Cardiac muscle cell (in vitro differentiated cells and primary cell): ENCODE measurements at regions not wholly inside any gene's neighbourhood (a gene's known extent, or its start where the extent isn't known, plus 50 kb on each side); places are given as distances from the start of the nearest gene placed in this dataset.

Experiments used
- DNase-seq, 2 donors: peaks; one replicate each; pipeline versions ENCODE4 v3.0.0 to v3.0.0-alpha.2; 2010 to 2017; ENCODE audit warnings: low read depth in 1 of 2, low spot score in 1 of 2
- H3K27ac ChIP-seq: fragments of 200-600 bp; sonication (generic); 2 replicates; pipeline ENCODE4 v1.5.1; 2016
- H3K27me3 ChIP-seq: fragments of 200-600 bp; sonication (generic); 2 replicates; pipeline ENCODE4 v1.6.0; 2016; ENCODE audit warnings: control low read depth
- H3K36me3 ChIP-seq: fragments of 200-600 bp; sonication (generic); 2 replicates; pipeline ENCODE4 v1.5.1; 2016; ENCODE audit warnings: control low read depth
- H3K4me1 ChIP-seq: fragments of 200-600 bp; sonication (generic); 2 replicates; pipeline ENCODE4 v1.8.1; 2017; ENCODE audit warnings: low read depth, mild to moderate bottlenecking, mixed run types
- H3K4me3 ChIP-seq: fragments of 200-600 bp; sonication (generic); 2 replicates; pipeline ENCODE4 v1.5.1; 2016; ENCODE audit warnings: mild to moderate bottlenecking
- H3K9me3 ChIP-seq: fragments of 200-600 bp; sonication (generic); 2 replicates; pipeline ENCODE4 v1.5.1; 2017; ENCODE audit warnings: low read depth, mild to moderate bottlenecking, control low read depth
- TF ChIP-seq, protein P1 (sequence below): IDR thresholded peaks from 2 replicates; pipeline ENCODE4 v1.5.1; 2012; ENCODE audit warnings: low read depth, mild to moderate bottlenecking, low read length

- no peak for DNase-seq
- H3K4me1 ChIP-seq = no peaks in the 10 kb centered on the region
- no peak overlapping the region for H3K4me3 ChIP-seq
- TF ChIP-seq, protein P1, sequence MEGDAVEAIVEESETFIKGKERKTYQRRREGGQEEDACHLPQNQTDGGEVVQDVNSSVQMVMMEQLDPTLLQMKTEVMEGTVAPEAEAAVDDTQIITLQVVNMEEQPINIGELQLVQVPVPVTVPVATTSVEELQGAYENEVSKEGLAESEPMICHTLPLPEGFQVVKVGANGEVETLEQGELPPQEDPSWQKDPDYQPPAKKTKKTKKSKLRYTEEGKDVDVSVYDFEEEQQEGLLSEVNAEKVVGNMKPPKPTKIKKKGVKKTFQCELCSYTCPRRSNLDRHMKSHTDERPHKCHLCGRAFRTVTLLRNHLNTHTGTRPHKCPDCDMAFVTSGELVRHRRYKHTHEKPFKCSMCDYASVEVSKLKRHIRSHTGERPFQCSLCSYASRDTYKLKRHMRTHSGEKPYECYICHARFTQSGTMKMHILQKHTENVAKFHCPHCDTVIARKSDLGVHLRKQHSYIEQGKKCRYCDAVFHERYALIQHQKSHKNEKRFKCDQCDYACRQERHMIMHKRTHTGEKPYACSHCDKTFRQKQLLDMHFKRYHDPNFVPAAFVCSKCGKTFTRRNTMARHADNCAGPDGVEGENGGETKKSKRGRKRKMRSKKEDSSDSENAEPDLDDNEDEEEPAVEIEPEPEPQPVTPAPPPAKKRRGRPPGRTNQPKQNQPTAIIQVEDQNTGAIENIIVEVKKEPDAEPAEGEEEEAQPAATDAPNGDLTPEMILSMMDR = no peak
- H3K27ac ChIP-seq = no peak overlapping the region
- peaks cover 59% of the 10 kb centered on the region for H3K27me3 ChIP-seq
- no peaks in the 10 kb centered on the region for H3K36me3 ChIP-seq
- no peaks in the 10 kb centered on the region for H3K9me3 ChIP-seq
Observed at GRCh38 chr14:101453225-101453624, 108.1 kb upstream of the DIO3 start.

DNA sequence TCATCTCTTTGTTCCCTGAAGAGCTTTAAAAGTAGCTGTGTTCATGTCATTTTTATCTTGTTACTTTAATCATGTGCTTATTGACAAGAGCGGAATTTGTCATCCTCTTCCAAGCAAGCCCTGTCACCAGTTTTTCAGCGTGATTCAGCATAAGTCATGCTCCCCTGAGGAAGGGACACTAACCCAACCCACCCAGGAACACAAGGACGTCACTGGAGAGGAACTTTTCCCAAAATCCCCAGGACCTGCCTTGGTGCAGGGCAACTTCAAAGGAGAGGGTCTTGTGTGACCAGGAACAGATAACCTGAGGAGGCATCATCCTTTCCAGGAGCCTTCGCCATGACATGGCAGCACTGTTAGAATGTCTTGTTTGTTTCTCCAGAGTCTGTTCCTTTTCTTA is 107.1 kb upstream of the DIO3 start:
- Histone ChIP-seq H3K9me3 (no peaks in the 10 kb centered on the region), H3K4me3 (no peak overlapping the region), H3K27me3 (peaks cover 69% of the 10 kb centered on the region), H3K36me3 (no peaks in the 10 kb centered on the region), H3K27ac (no peak overlapping the region), H3K4me1 (no peaks in the 10 kb centered on the region)
- DNase-seq = no peak
- TF ChIP-seq, protein P1 = no peak

DNA sequence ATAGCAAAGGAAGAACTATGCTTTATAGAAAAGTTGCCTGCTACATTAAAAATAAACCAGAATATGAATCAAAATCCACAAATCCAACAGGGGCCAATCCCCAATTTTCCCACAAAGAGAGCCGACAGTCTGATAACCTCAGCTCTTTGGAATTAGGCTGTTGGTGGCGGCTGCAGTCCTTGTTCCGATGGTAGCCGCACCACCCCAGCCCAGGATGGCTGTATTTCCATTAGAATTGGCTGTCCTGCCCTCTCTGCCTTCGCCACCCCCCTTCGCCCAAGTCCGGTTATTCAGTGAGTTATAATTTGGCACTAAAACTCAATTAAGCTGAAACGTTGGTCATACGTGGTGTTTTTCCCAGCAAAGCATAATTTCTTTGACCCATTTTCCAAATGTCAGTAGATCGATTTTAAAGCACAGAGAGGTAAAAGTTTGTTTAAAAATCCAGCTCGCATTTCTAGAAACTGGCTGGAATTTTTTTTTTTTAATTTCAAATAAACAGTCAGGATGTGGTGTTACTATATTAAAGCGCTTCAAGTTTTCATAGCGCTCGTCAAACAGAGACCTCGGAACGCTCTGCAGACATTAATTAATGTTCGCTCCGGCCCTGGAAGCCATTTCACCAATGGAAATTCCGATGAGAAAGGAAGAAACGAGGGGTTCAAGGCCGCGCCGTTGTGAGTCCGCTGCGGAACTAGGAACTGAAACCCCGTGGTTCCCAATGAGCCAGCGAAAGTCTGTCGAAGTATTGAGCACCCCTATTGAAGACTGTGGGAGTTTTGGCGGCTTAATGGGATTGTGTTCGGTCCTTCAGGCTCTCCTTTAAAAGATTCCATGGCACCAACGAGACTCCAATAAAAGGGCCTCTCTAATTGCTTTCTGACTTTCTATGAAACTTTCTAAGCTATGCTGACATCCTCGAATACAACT is 104.8 kb upstream of the DIO3 start:
- TF ChIP-seq, protein P1 = no peak
- Histone ChIP-seq H3K4me1 (no peaks in the 10 kb centered on the region), H3K36me3 (no peaks in the 10 kb centered on the region), H3K4me3 (no peak overlapping the region), H3K27me3 (peaks cover 92% of the 10 kb centered on the region), H3K9me3 (no peaks in the 10 kb centered on the region), H3K27ac (no peak overlapping the region)
- no peak for DNase-seq

- no peak for DNase-seq
Observed at GRCh38 chr14:101457301-101457935, 103.9 kb upstream of the DIO3 start.

GRCh38 chr14:101457936-101458740 is 103.2 kb upstream of the DIO3 start:
- no peak overlapping the region for H3K4me3 ChIP-seq
- peaks cover 94% of the 10 kb centered on the region for H3K27me3 ChIP-seq
- H3K36me3 ChIP-seq = no peaks in the 10 kb centered on the region
- TF ChIP-seq, protein P1 = no peak
- no peak overlapping the region for H3K27ac ChIP-seq
- no peaks in the 10 kb centered on the region for H3K4me1 ChIP-seq
- DNase-seq = no peak
- H3K9me3 ChIP-seq = no peaks in the 10 kb centered on the region

More at GRCh38 chr14:101457301-101457935, 103.9 kb upstream of the DIO3 start:
- Histone ChIP-seq H3K27ac (no peak overlapping the region), H3K4me3 (no peak overlapping the region), H3K4me1 (no peaks in the 10 kb centered on the region), H3K36me3 (no peaks in the 10 kb centered on the region), H3K27me3 (peaks cover 99% of the 10 kb centered on the region), H3K9me3 (no peaks in the 10 kb centered on the region)
- TF ChIP-seq, protein P1 = no peak
